Smooth muscle cell (in vitro differentiated cells): ENCODE measurements at regions not wholly inside any gene's neighbourhood (a gene's known extent, or its start where the extent isn't known, plus 50 kb on each side); places are given as distances from the start of the nearest gene placed in this dataset.

ENCODE experiments used
- DNase-seq: peaks from one replicate; lab custom pipeline; 2025; ENCODE audit not compliant: unreplicated experiment; lab: John Stamatoyannopoulos, UW
- H2AFZ ChIP-seq: fragments of 200-600 bp; sonication (generic); 2 replicates; pipeline ENCODE4 v1.6.0; 2016; ENCODE audit warnings: antibody characterized with exemption, low read depth, mild to moderate bottlenecking
- H3F3A ChIP-seq: fragments of 200-600 bp; sonication (generic); 2 replicates; pipeline ENCODE4 v1.6.0; 2017; ENCODE audit warnings: antibody characterized with exemption, low read depth
- H3K27ac ChIP-seq: fragments of 200-600 bp; sonication (generic); 2 replicates; pipeline ENCODE4 v1.5.1; 2016; ENCODE audit warnings: low read depth, mild to moderate bottlenecking
- H3K27me3 ChIP-seq: fragments of 200-600 bp; sonication (generic); 2 replicates; pipeline ENCODE4 v1.6.1; 2016; ENCODE audit warnings: low read depth, mild to moderate bottlenecking
- H3K36me3 ChIP-seq: fragments of 200-600 bp; sonication (generic); 2 replicates; pipeline ENCODE4 v1.5.1; 2016; ENCODE audit warnings: low read depth
- H3K4me1 ChIP-seq: fragments of 200-600 bp; sonication (generic); 2 replicates; pipeline ENCODE4 v1.5.1; 2016; ENCODE audit warnings: low read depth
- H3K4me2 ChIP-seq: fragments of 200-600 bp; sonication (generic); 2 replicates; pipeline ENCODE4 v1.6.0; 2016; ENCODE audit warnings: mild to moderate bottlenecking
- H3K4me3 ChIP-seq: fragments of 200-600 bp; sonication (generic); 2 replicates; pipeline ENCODE4 v1.5.1; 2016; ENCODE audit warnings: mild to moderate bottlenecking
- H3K79me2 ChIP-seq: fragments of 200-600 bp; sonication (generic); 2 replicates; pipeline ENCODE4 v1.6.0; 2016; ENCODE audit warnings: low read depth, mild to moderate bottlenecking
- H3K9ac ChIP-seq: fragments of 200-600 bp; sonication (generic); 2 replicates; pipeline ENCODE4 v1.6.0; 2016; ENCODE audit warnings: low read depth
- H3K9me3 ChIP-seq: fragments of 200-600 bp; sonication (generic); replicated peaks from 2 replicates; pipeline ENCODE4 v1.5.1; 2016; ENCODE audit warnings: low read depth
- H4K20me1 ChIP-seq: fragments of 200-600 bp; sonication (generic); 2 replicates; pipeline ENCODE4 v1.6.0; 2016; ENCODE audit warnings: low read depth
- WGBS: methylation state at CpG from one replicate; pipeline ENCODE4 v1.1.7; 2016; ENCODE audit warnings: low lambda C conversion rate; 5-methylcytosine and 5-hydroxymethylcytosine counted together
- TF ChIP-seq, protein P1 (sequence below): fragments of 200-600 bp; sonication (generic); IDR thresholded peaks from 2 replicates; pipeline ENCODE4 v1.5.1; 2017; ENCODE audit warnings: borderline replicate concordance, mild to moderate bottlenecking, antibody characterized with exemption; ENCODE audit not compliant: insufficient read depth, poor library complexity, severe bottlenecking

DNA sequence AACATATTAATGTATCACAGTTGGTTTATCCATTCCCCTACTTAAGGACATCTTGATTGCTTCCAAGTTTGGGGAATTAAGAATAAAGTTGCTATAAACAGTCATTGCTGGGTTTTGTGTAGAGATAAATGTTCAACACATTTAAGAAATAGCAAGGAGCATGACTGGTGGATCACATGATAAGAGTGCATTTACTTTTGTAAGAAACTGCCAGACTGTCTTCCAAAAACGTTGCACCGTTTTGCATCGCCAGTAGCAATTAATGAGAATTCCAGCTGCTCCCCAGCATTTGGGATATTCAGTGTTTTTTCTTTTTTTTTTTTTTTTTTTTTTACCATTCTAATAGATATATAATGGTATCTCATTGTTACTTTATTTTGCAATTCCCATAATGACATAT lies 695.7 kb upstream of the GJE1 start:
- no peaks in the 10 kb centered on the region for H3K36me3 ChIP-seq
- H3K4me1 ChIP-seq, result no peaks in the 10 kb centered on the region
- H3F3A ChIP-seq, result no peaks in the 10 kb centered on the region
- no peaks in the 10 kb centered on the region for H3K79me2 ChIP-seq
- H3K27me3 ChIP-seq, result no peaks in the 10 kb centered on the region
- no peak overlapping the region for H3K4me2 ChIP-seq
- H3K9ac ChIP-seq, result no peak overlapping the region
- no peaks in the 10 kb centered on the region for H4K20me1 ChIP-seq
- 92% methylated on average over 3 of the region's 3 CpGs for WGBS
- no peak overlapping the region for H3K27ac ChIP-seq
- H2AFZ ChIP-seq, result no peak overlapping the region
- no peaks in the 10 kb centered on the region for H3K9me3 ChIP-seq
- TF ChIP-seq, protein P1, sequence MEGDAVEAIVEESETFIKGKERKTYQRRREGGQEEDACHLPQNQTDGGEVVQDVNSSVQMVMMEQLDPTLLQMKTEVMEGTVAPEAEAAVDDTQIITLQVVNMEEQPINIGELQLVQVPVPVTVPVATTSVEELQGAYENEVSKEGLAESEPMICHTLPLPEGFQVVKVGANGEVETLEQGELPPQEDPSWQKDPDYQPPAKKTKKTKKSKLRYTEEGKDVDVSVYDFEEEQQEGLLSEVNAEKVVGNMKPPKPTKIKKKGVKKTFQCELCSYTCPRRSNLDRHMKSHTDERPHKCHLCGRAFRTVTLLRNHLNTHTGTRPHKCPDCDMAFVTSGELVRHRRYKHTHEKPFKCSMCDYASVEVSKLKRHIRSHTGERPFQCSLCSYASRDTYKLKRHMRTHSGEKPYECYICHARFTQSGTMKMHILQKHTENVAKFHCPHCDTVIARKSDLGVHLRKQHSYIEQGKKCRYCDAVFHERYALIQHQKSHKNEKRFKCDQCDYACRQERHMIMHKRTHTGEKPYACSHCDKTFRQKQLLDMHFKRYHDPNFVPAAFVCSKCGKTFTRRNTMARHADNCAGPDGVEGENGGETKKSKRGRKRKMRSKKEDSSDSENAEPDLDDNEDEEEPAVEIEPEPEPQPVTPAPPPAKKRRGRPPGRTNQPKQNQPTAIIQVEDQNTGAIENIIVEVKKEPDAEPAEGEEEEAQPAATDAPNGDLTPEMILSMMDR, result no peak
- no peak overlapping the region for H3K4me3 ChIP-seq
- no peak for DNase-seq

DNA sequence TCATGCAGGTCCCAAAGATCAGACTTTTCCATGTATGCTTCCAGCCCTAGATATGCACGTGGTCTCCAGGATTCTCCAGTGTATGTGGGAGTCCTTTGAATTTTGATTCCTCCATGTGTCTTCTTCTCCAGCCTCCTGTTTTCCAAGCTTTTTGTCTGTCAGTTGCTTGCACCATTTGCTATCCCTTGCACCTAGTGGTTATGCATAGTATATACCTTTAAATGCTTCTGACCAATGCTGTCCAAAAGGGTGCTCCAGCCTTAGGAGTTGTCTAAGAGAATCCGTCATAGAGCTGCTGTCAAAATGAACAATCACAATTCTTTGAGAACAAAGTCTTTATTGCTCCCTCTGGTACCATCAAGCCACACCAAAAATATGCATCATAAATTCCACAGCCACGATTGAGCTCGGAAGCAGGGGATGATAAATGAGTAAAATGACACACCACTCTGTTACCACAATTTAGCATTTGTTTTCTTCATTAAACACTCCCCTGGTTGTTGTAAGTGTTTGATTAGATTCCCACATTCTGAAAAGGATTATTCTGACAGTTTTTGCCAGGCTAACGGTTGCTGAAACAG lies 706.2 kb upstream of the GJE1 start:
- no peaks in the 10 kb centered on the region for H4K20me1 ChIP-seq
- no peak overlapping the region for H3K27ac ChIP-seq
- H3K4me2 ChIP-seq, result no peak overlapping the region
- WGBS, result 83% methylated on average over 5 of the region's 5 CpGs
- no peaks in the 10 kb centered on the region for H3K27me3 ChIP-seq
- no peaks in the 10 kb centered on the region for H3K9me3 ChIP-seq
- TF ChIP-seq, protein P1, result no peak
- H3K79me2 ChIP-seq, result no peaks in the 10 kb centered on the region
- H3K4me1 ChIP-seq, result no peaks in the 10 kb centered on the region
- no peak overlapping the region for H2AFZ ChIP-seq
- H3F3A ChIP-seq, result no peaks in the 10 kb centered on the region
- H3K4me3 ChIP-seq, result no peak overlapping the region
- H3K9ac ChIP-seq, result no peak overlapping the region
- DNase-seq, result no peak
- no peaks in the 10 kb centered on the region for H3K36me3 ChIP-seq

DNA sequence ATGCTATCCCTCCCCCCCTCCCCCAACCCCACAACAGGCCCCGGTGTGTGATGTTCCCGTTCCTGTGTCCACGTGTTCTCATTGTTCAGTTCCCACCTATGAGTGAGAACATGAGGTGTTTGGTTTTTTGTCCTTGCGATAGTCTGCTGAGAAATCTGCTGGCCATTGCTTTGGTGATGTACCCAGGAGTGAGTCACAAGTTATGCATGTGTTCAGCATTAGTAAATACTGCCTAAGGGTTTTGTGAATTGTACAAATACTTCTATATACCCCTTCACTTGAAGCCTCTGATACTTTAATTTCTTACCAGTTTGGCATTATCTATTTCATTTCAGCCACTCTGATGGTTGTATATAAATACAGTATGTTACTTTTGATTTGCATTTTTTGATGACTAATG lies 711.3 kb upstream of the GJE1 start:
- H3K27me3 ChIP-seq, result no peaks in the 10 kb centered on the region
- no peak overlapping the region for H3K4me3 ChIP-seq
- H4K20me1 ChIP-seq, result no peaks in the 10 kb centered on the region
- no peak for DNase-seq
- no peaks in the 10 kb centered on the region for H3K36me3 ChIP-seq
- peak overlapping the region; percentile 33 for H3K4me2 ChIP-seq
- H3K9ac ChIP-seq, result no peak overlapping the region
- H3F3A ChIP-seq, result no peaks in the 10 kb centered on the region
- TF ChIP-seq, protein P1, result no peak
- H3K4me1 ChIP-seq, result no peaks in the 10 kb centered on the region
- no peaks in the 10 kb centered on the region for H3K9me3 ChIP-seq
- no peaks in the 10 kb centered on the region for H3K79me2 ChIP-seq
- no peak overlapping the region for H2AFZ ChIP-seq
- H3K27ac ChIP-seq, result no peak overlapping the region
- WGBS, result 33% methylated on average over 2 of the region's 4 CpGs

DNA sequence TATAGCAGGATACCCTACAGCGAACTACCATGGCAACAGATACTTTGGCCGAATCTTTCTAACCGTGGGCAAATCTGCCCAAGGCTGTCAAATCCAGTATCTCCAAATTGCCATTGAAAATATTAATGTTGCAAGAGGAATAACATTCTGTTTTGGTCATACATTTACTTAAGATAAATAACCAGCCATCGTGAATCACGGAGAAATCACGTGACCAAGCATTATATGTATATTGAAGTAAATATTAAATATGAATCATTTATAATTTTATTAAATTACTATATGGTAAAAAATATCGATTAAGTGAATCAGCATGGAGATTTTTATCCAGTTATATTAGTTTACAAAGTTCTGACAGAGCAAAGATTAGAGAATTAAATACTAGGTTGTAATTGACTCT lies 714.6 kb upstream of the GJE1 start:
- Histone ChIP-seq H3K4me2 (no peak overlapping the region), H3K4me3 (no peak overlapping the region), H2AFZ (no peak overlapping the region), H3K9ac (no peak overlapping the region), H4K20me1 (no peaks in the 10 kb centered on the region), H3K4me1 (no peaks in the 10 kb centered on the region), H3K9me3 (no peaks in the 10 kb centered on the region), H3K27ac (no peak overlapping the region), H3K27me3 (no peaks in the 10 kb centered on the region), H3K79me2 (no peaks in the 10 kb centered on the region), H3K36me3 (no peaks in the 10 kb centered on the region), H3F3A (no peaks in the 10 kb centered on the region)
- 91% methylated on average over 7 of the region's 7 CpGs for WGBS
- TF ChIP-seq, protein P1, result no peak
- no peak for DNase-seq
